Activated CD8-positive, alpha-beta T cell treated with anti-CD3 and anti-CD28 coated beads for 36 hours (primary cell): ENCODE measurements at regions not wholly inside any gene's neighbourhood (a gene's known extent, or its start where the extent isn't known, plus 50 kb on each side); places are given as distances from the start of the nearest gene placed in this dataset.

Experiments used
- ATAC-seq: fragments of 200-7000 bp; cut with Tn5 transposase; one replicate; pipeline ENCODE4 v1.10.0; 2021; ENCODE audit warnings: mild to moderate bottlenecking, moderate library complexity
- CTCF ChIA-PET: fragments of 350-600 bp; sonication (Branson Sonifier 250); formaldehyde crosslinking; loops from one replicate; lab custom pipeline; 2021; ENCODE audit warnings: antibody characterized with exemption; lab: Charles Lee
- POLR2A ChIA-PET: fragments of 350-600 bp; sonication (Branson Sonifier 250); formaldehyde crosslinking; loops from one replicate; lab custom pipeline; 2021; ENCODE audit warnings: antibody characterized with exemption; lab: Charles Lee
- DNase-seq: peaks from one replicate; pipeline ENCODE4 v3.0.0-alpha.2; 2020
- H3K27ac Mint-ChIP-seq: one replicate; pipeline ENCODE4 v1.8.0; 2021; ENCODE audit warnings: mild to moderate bottlenecking, mixed read lengths
- H3K27me3 Mint-ChIP-seq: one replicate; pipeline ENCODE4 v1.8.0; 2021; ENCODE audit warnings: mixed read lengths
- H3K36me3 Mint-ChIP-seq: one replicate; pipeline ENCODE4 v1.8.0; 2021; ENCODE audit warnings: low read depth, mixed read lengths
- H3K4me1 Mint-ChIP-seq: one replicate; pipeline ENCODE4 v1.8.0; 2021; ENCODE audit warnings: low read depth, mixed read lengths
- H3K4me3 Mint-ChIP-seq: one replicate; pipeline ENCODE4 v1.8.0; 2021; ENCODE audit warnings: mild to moderate bottlenecking, moderate library complexity, mixed read lengths
- H3K9me3 Mint-ChIP-seq: one replicate; pipeline ENCODE4 v1.8.0; 2021; ENCODE audit warnings: mixed read lengths
- CTCF ChIP-seq: fragments of 200-600 bp; IDR thresholded peaks from one replicate; pipeline ENCODE4 v1.8.0; 2022; ENCODE audit warnings: antibody characterized with exemption, mild to moderate bottlenecking
- intact Hi-C: fragments of 100-400 bp; cut with micrococcal nuclease; formaldehyde crosslinking; loops from one replicate; pipeline ENCODE4 v1.10.0; 2022

- DNase-seq = no peak
- Mint-ChIP-seq H3K9me3 (no peaks in the 10 kb centered on the region), H3K4me1 (no peaks in the 10 kb centered on the region), H3K27ac (no peak overlapping the region), H3K4me3 (no peak overlapping the region), H3K36me3 (no peaks in the 10 kb centered on the region), H3K27me3 (peaks cover 10% of the 10 kb centered on the region)
- intact Hi-C loops = no loop called here
- ChIA-PET CTCF (interaction anchor here (0.7 to 2.2 kb wide), 12 partner anchors 11 to 242 kb away, joined by 3 to 11 read pairs (median 4); no protein-coding TSS in a partner anchor), POLR2A (no interaction called here)
- ATAC-seq = no peak
- TF ChIP-seq CTCF = no peak
These were observed 242.5 kb upstream of the CAND1 start for GRCh38 chr12:67026487-67027246.

GRCh38 chr12:67028529-67028928, 240.6 kb upstream of the CAND1 start:
- TF ChIP-seq CTCF = no peak
- H3K27me3 Mint-ChIP-seq = peaks cover 8% of the 10 kb centered on the region
- no peaks in the 10 kb centered on the region for H3K9me3 Mint-ChIP-seq
- ChIA-PET CTCF (no interaction called here), POLR2A (no interaction called here)
- DNase-seq (no peak), ATAC-seq (no peak)
- H3K27ac Mint-ChIP-seq = no peak overlapping the region
- no peaks in the 10 kb centered on the region for H3K36me3 Mint-ChIP-seq
- H3K4me3 Mint-ChIP-seq = no peak overlapping the region
- intact Hi-C loops = no loop called here
- no peaks in the 10 kb centered on the region for H3K4me1 Mint-ChIP-seq

- Mint-ChIP-seq H3K27ac (no peak overlapping the region), H3K4me3 (no peak overlapping the region), H3K27me3 (peaks cover 3% of the 10 kb centered on the region), H3K9me3 (no peaks in the 10 kb centered on the region), H3K4me1 (no peaks in the 10 kb centered on the region), H3K36me3 (no peaks in the 10 kb centered on the region)
- intact Hi-C loops = no loop called here
- no peak for TF ChIP-seq CTCF
- ATAC-seq (no peak), DNase-seq (peak; percentile 16)
- ChIA-PET CTCF (no interaction called here), POLR2A (no interaction called here)
These were observed 234.9 kb upstream of the CAND1 start for GRCh38 chr12:67034110-67034879.

GRCh38 chr12:67035121-67035520, 234.0 kb upstream of the CAND1 start:
- DNase-seq (no peak), ATAC-seq (no peak)
- Mint-ChIP-seq H3K27me3 (peaks cover 3% of the 10 kb centered on the region), H3K9me3 (no peaks in the 10 kb centered on the region), H3K4me3 (no peak overlapping the region), H3K4me1 (peaks cover 3% of the 10 kb centered on the region), H3K27ac (no peak overlapping the region), H3K36me3 (no peaks in the 10 kb centered on the region)
- intact Hi-C loops = no loop called here
- POLR2A ChIA-PET = no interaction called here
- CTCF ChIA-PET = no interaction called here
- TF ChIP-seq CTCF = no peak

GRCh38 chr12:67038486-67038885, 230.7 kb upstream of the CAND1 start:
- Mint-ChIP-seq H3K27me3 (peaks cover 8% of the 10 kb centered on the region), H3K9me3 (no peaks in the 10 kb centered on the region), H3K4me3 (no peak overlapping the region), H3K4me1 (peaks cover 5% of the 10 kb centered on the region), H3K36me3 (no peaks in the 10 kb centered on the region), H3K27ac (no peak overlapping the region)
- no peak for ATAC-seq
- CTCF ChIA-PET = no interaction called here
- no peak for DNase-seq
- TF ChIP-seq CTCF = no peak
- POLR2A ChIA-PET = no interaction called here
- intact Hi-C loops = no loop called here
